ENCODE measurements at regions not wholly inside any gene's neighbourhood (a gene's known extent, or its start where the extent isn't known, plus 50 kb on each side); places are given as distances from the start of the nearest gene placed in this dataset.

GRCh38 chr4:83832110-83832825, 296.4 kb downstream of the GPAT3 start (continued):
- TF ChIP-seq MYC (IDR thresholded peaks at IDR 0.05; ENCODE audit: insufficient read depth, insufficient read length, insufficient replicate concordance, low read length, severe bottlenecking) (no peak), NFYB (IDR thresholded peaks at IDR 0.05; ENCODE audit: insufficient read depth, low read depth, low read length) (no peak), PML (IDR thresholded peaks at IDR 0.05; ENCODE audit: low read length) (no peak), ZBTB4 (CRISPR knock-in tag; IDR thresholded peaks at IDR 0.05) (no peak)
- TF ChIP-seq, protein P1, sequence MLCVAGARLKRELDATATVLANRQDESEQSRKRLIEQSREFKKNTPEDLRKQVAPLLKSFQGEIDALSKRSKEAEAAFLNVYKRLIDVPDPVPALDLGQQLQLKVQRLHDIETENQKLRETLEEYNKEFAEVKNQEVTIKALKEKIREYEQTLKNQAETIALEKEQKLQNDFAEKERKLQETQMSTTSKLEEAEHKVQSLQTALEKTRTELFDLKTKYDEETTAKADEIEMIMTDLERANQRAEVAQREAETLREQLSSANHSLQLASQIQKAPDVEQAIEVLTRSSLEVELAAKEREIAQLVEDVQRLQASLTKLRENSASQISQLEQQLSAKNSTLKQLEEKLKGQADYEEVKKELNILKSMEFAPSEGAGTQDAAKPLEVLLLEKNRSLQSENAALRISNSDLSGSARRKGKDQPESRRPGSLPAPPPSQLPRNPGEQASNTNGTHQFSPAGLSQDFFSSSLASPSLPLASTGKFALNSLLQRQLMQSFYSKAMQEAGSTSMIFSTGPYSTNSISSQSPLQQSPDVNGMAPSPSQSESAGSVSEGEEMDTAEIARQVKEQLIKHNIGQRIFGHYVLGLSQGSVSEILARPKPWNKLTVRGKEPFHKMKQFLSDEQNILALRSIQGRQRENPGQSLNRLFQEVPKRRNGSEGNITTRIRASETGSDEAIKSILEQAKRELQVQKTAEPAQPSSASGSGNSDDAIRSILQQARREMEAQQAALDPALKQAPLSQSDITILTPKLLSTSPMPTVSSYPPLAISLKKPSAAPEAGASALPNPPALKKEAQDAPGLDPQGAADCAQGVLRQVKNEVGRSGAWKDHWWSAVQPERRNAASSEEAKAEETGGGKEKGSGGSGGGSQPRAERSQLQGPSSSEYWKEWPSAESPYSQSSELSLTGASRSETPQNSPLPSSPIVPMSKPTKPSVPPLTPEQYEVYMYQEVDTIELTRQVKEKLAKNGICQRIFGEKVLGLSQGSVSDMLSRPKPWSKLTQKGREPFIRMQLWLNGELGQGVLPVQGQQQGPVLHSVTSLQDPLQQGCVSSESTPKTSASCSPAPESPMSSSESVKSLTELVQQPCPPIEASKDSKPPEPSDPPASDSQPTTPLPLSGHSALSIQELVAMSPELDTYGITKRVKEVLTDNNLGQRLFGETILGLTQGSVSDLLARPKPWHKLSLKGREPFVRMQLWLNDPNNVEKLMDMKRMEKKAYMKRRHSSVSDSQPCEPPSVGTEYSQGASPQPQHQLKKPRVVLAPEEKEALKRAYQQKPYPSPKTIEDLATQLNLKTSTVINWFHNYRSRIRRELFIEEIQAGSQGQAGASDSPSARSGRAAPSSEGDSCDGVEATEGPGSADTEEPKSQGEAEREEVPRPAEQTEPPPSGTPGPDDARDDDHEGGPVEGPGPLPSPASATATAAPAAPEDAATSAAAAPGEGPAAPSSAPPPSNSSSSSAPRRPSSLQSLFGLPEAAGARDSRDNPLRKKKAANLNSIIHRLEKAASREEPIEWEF (IDR thresholded peaks at IDR 0.05; ENCODE audit: insufficient replicate concordance, low read depth, low read length), result no peak
